ENCODE measurements at regions not wholly inside any gene's neighbourhood (a gene's known extent, or its start where the extent isn't known, plus 50 kb on each side); places are given as distances from the start of the nearest gene placed in this dataset.

DNA sequence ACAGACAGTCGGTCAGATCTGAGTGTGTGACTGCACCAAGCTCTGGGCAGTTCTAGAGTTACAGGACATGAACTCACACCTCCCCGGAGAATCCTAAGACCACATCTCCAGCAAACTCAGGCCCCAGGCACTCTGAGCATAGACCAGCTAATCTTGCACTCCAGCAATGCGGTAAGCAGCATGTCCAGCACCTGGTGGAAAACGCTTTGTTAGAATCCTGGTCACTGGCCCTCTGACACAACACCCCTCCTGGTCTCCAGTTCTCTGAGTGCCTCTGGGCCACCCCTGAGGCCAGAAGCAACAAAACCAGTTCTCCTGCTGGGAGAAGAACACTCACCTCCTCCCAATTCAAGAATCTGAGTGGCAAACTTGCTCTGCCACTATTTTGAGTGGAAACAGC, 82.7 kb upstream of the TMEM45B start:
- Histone ChIP-seq H2BK15ac (ENCODE audit: low read length) (no peak overlapping the region), H3K9ac (ENCODE audit: low read depth, low read length, poor library complexity) (no peak overlapping the region), H3K4me2 (ENCODE audit: insufficient read depth, low read length, poor library complexity, severe bottlenecking) (no peak overlapping the region), H3K23ac (ENCODE audit: low read depth, low read length, poor library complexity) (no peak overlapping the region), H3K36me3 (replicated peaks in 1 of 2; ENCODE audit: control insufficient read depth in 2 of 2, insufficient read depth in 2 of 2, low read length in 2 of 2) (no peaks in the 10 kb centered on the region), H2AFZ (ENCODE audit: low read length) (no peak overlapping the region), H2BK5ac (ENCODE audit: low read length) (no peak overlapping the region), H4K91ac (ENCODE audit: low read depth, low read length, poor library complexity) (no peak overlapping the region), H2BK12ac (ENCODE audit: low read length) (no peak overlapping the region), H3K4me3 (ENCODE audit: low read length in 2 of 2) (no peak overlapping the region), H3K79me1 (ENCODE audit: low read depth, low read length) (no peaks in the 10 kb centered on the region), H3K18ac (ENCODE audit: low read length) (no peak overlapping the region), H2BK120ac (ENCODE audit: low read depth, low read length) (no peak overlapping the region), H4K8ac (ENCODE audit: low read depth, low read length) (no peak overlapping the region), H3K4ac (ENCODE audit: low read length) (no peak overlapping the region), H3K14ac (ENCODE audit: low read length) (no peak overlapping the region), H3K4me1 (ENCODE audit: control insufficient read depth in 2 of 2, insufficient read depth in 1 of 2, low read depth in 1 of 2, low read length in 2 of 2) (no peaks in the 10 kb centered on the region), H3K9me3 (replicated peaks in 1 of 2; ENCODE audit: control insufficient read depth in 2 of 2, insufficient read depth in 1 of 2, low read depth in 1 of 2, low read length in 2 of 2) (no peaks in the 10 kb centered on the region), H3K27ac (replicated peaks; ENCODE audit: low read length) (no peak overlapping the region), H3K27me3 (ENCODE audit: control insufficient read depth in 3 of 3, insufficient read depth in 3 of 3, low read depth in 1 of 3, low read length in 3 of 3) (peaks cover 0 to 3% (median 0%) of the 10 kb centered on the region in 3 experiments), H2AK5ac (ENCODE audit: low read depth, low read length) (no peak overlapping the region)
- no peak for DNase-seq (ENCODE audit: low spot score)
- WGBS, 2 donors (ENCODE audit: extremely low coverage in 2 of 2, insufficient read length in 2 of 2, insufficient replicate concordance in 1 of 2), result no CpG with 5 or more reads among the region's 4 CpGs

DNA sequence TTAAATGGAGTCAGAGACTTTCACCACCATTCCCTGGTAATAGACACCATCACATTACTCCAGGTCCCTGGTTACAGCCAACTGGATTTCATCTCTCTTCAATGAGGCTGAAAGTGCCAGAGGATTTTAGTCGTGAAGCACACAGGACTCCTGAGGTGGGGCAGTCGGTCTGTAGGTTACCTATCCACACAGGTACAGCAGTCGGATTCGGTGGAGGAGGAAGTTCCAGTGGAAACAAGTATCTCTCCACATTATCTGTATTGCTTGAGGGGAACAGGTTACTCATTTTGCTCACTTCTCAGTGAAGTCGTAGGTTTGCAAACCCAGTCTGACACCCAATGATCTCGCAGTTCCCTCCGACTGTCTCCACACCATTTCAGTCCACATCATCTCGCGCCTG, 82.3 kb upstream of the TMEM45B start:
- no peak overlapping the region for H3K23ac ChIP-seq (ENCODE audit: low read depth, low read length, poor library complexity)
- H3K27me3 ChIP-seq (ENCODE audit: control insufficient read depth in 3 of 3, insufficient read depth in 3 of 3, low read depth in 1 of 3, low read length in 3 of 3), result peaks cover 0 to 3% (median 0%) of the 10 kb centered on the region in 3 experiments
- H3K4me3 ChIP-seq (ENCODE audit: low read length in 2 of 2), result no peak overlapping the region
- H3K4me2 ChIP-seq (ENCODE audit: insufficient read depth, low read length, poor library complexity, severe bottlenecking), result no peak overlapping the region
- H3K36me3 ChIP-seq (replicated peaks in 1 of 2; ENCODE audit: control insufficient read depth in 2 of 2, insufficient read depth in 2 of 2, low read length in 2 of 2), result no peaks in the 10 kb centered on the region
- WGBS, 2 donors (ENCODE audit: extremely low coverage in 2 of 2, insufficient read length in 2 of 2, insufficient replicate concordance in 1 of 2), result no CpG with 5 or more reads among the region's 9 CpGs
- no peak overlapping the region for H2BK5ac ChIP-seq (ENCODE audit: low read length)
- no peak overlapping the region for H4K91ac ChIP-seq (ENCODE audit: low read depth, low read length, poor library complexity)
- H2AK5ac ChIP-seq (ENCODE audit: low read depth, low read length), result no peak overlapping the region
- H3K18ac ChIP-seq (ENCODE audit: low read length), result no peak overlapping the region
- H2BK12ac ChIP-seq (ENCODE audit: low read length), result no peak overlapping the region
- no peak overlapping the region for H3K9ac ChIP-seq (ENCODE audit: low read depth, low read length, poor library complexity)
- no peak overlapping the region for H2AFZ ChIP-seq (ENCODE audit: low read length)
- no peak overlapping the region for H2BK120ac ChIP-seq (ENCODE audit: low read depth, low read length)
- H3K27ac ChIP-seq (replicated peaks; ENCODE audit: low read length), result no peak overlapping the region
- H3K4me1 ChIP-seq (ENCODE audit: control insufficient read depth in 2 of 2, insufficient read depth in 1 of 2, low read depth in 1 of 2, low read length in 2 of 2), result no peaks in the 10 kb centered on the region
- no peak overlapping the region for H3K4ac ChIP-seq (ENCODE audit: low read length)
- H3K79me1 ChIP-seq (ENCODE audit: low read depth, low read length), result no peaks in the 10 kb centered on the region
- no peak overlapping the region for H3K14ac ChIP-seq (ENCODE audit: low read length)
- H2BK15ac ChIP-seq (ENCODE audit: low read length), result no peak overlapping the region
- no peak overlapping the region for H4K8ac ChIP-seq (ENCODE audit: low read depth, low read length)
- H3K9me3 ChIP-seq (replicated peaks in 1 of 2; ENCODE audit: control insufficient read depth in 2 of 2, insufficient read depth in 1 of 2, low read depth in 1 of 2, low read length in 2 of 2), result no peaks in the 10 kb centered on the region
- no peak for DNase-seq (ENCODE audit: low spot score)

DNA sequence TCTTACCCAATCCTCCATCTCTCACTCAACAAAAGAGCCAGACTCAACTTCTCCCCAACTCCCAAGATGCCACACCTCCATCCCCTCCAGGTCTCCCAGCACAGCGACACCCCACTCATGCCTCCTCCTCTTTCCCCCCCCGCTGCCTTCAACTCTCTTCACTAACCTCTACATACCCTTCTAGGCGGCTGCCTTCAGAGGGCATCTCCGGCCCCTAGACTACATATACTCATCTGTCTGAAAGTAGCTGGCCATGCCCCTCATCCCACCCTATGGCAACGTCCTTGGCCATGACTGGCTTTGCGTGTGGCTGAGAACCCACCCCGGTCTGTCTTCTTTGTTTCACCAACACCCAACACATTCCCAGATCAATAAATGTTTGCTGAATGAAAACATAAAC, 81.7 kb upstream of the TMEM45B start:
- H3K27ac ChIP-seq (replicated peaks; ENCODE audit: low read length), result no peak overlapping the region
- no peak for DNase-seq (ENCODE audit: low spot score)
- H2BK15ac ChIP-seq (ENCODE audit: low read length), result no peak overlapping the region
- no peak overlapping the region for H3K18ac ChIP-seq (ENCODE audit: low read length)
- H3K9me3 ChIP-seq (replicated peaks in 1 of 2; ENCODE audit: control insufficient read depth in 2 of 2, insufficient read depth in 1 of 2, low read depth in 1 of 2, low read length in 2 of 2), result no peaks in the 10 kb centered on the region
- H4K91ac ChIP-seq (ENCODE audit: low read depth, low read length, poor library complexity), result no peak overlapping the region
- no peak overlapping the region for H2AFZ ChIP-seq (ENCODE audit: low read length)
- H2BK12ac ChIP-seq (ENCODE audit: low read length), result no peak overlapping the region
- no CpG with 5 or more reads among the region's 7 CpGs for WGBS, 2 donors (ENCODE audit: extremely low coverage in 2 of 2, insufficient read length in 2 of 2, insufficient replicate concordance in 1 of 2)
- H3K36me3 ChIP-seq (replicated peaks in 1 of 2; ENCODE audit: control insufficient read depth in 2 of 2, insufficient read depth in 2 of 2, low read length in 2 of 2), result no peaks in the 10 kb centered on the region
- H2AK5ac ChIP-seq (ENCODE audit: low read depth, low read length), result no peak overlapping the region
- H3K4ac ChIP-seq (ENCODE audit: low read length), result no peak overlapping the region
- H3K79me1 ChIP-seq (ENCODE audit: low read depth, low read length), result no peaks in the 10 kb centered on the region
- peaks cover 0 to 3% (median 0%) of the 10 kb centered on the region in 3 experiments for H3K27me3 ChIP-seq (ENCODE audit: control insufficient read depth in 3 of 3, insufficient read depth in 3 of 3, low read depth in 1 of 3, low read length in 3 of 3)
- no peak overlapping the region for H2BK120ac ChIP-seq (ENCODE audit: low read depth, low read length)
- no peak overlapping the region for H3K4me3 ChIP-seq (ENCODE audit: low read length in 2 of 2)
- H3K23ac ChIP-seq (ENCODE audit: low read depth, low read length, poor library complexity), result no peak overlapping the region
- H4K8ac ChIP-seq (ENCODE audit: low read depth, low read length), result no peak overlapping the region
- H3K9ac ChIP-seq (ENCODE audit: low read depth, low read length, poor library complexity), result no peak overlapping the region
- H3K14ac ChIP-seq (ENCODE audit: low read length), result no peak overlapping the region
- H3K4me2 ChIP-seq (ENCODE audit: insufficient read depth, low read length, poor library complexity, severe bottlenecking), result no peak overlapping the region
- H2BK5ac ChIP-seq (ENCODE audit: low read length), result no peak overlapping the region
- H3K4me1 ChIP-seq (ENCODE audit: control insufficient read depth in 2 of 2, insufficient read depth in 1 of 2, low read depth in 1 of 2, low read length in 2 of 2), result no peaks in the 10 kb centered on the region

DNA sequence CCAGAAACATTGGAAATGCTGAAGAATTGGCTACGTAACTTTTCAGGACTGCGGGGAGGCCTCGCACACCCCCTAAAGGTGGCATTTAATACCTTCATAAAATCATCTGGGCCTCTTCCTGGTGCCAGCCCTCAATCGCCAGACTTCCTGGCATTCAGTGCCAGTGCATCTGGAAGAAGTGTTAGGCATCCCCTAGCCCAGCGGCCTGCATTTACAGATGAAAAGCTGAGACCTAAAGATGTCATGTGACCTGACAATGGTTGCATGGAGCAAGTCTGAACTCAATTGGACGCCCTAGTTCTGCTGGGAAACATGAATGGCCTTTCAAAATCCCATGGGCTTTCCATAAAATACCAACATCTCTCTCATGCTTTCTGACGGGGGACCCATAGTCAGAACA, 81.0 kb upstream of the TMEM45B start:
- peaks cover 0 to 3% (median 0%) of the 10 kb centered on the region in 3 experiments for H3K27me3 ChIP-seq (ENCODE audit: control insufficient read depth in 3 of 3, insufficient read depth in 3 of 3, low read depth in 1 of 3, low read length in 3 of 3)
- no CpG with 5 or more reads among the region's 7 CpGs for WGBS, 2 donors (ENCODE audit: extremely low coverage in 2 of 2, insufficient read length in 2 of 2, insufficient replicate concordance in 1 of 2)

More for the DNA sequence above, 81.0 kb upstream of the TMEM45B start:
- Histone ChIP-seq H3K23ac (ENCODE audit: low read depth, low read length, poor library complexity) (no peak overlapping the region), H2BK5ac (ENCODE audit: low read length) (no peak overlapping the region), H2AFZ (ENCODE audit: low read length) (no peak overlapping the region), H3K4me1 (ENCODE audit: control insufficient read depth in 2 of 2, insufficient read depth in 1 of 2, low read depth in 1 of 2, low read length in 2 of 2) (no peaks in the 10 kb centered on the region), H3K4me2 (ENCODE audit: insufficient read depth, low read length, poor library complexity, severe bottlenecking) (no peak overlapping the region), H3K9ac (ENCODE audit: low read depth, low read length, poor library complexity) (no peak overlapping the region), H3K4me3 (ENCODE audit: low read length in 2 of 2) (no peak overlapping the region), H3K14ac (ENCODE audit: low read length) (no peak overlapping the region), H2BK15ac (ENCODE audit: low read length) (no peak overlapping the region), H3K18ac (ENCODE audit: low read length) (no peak overlapping the region), H2BK120ac (ENCODE audit: low read depth, low read length) (no peak overlapping the region), H3K36me3 (replicated peaks in 1 of 2; ENCODE audit: control insufficient read depth in 2 of 2, insufficient read depth in 2 of 2, low read length in 2 of 2) (no peaks in the 10 kb centered on the region), H2AK5ac (ENCODE audit: low read depth, low read length) (no peak overlapping the region), H3K4ac (ENCODE audit: low read length) (no peak overlapping the region), H4K91ac (ENCODE audit: low read depth, low read length, poor library complexity) (no peak overlapping the region), H3K79me1 (ENCODE audit: low read depth, low read length) (no peaks in the 10 kb centered on the region), H4K8ac (ENCODE audit: low read depth, low read length) (no peak overlapping the region), H3K27ac (replicated peaks; ENCODE audit: low read length) (no peak overlapping the region), H3K9me3 (replicated peaks in 1 of 2; ENCODE audit: control insufficient read depth in 2 of 2, insufficient read depth in 1 of 2, low read depth in 1 of 2, low read length in 2 of 2) (no peaks in the 10 kb centered on the region), H2BK12ac (ENCODE audit: low read length) (no peak overlapping the region)
- no peak for DNase-seq (ENCODE audit: low spot score)
